GM10266 (cell line): ENCODE measurements at regions not wholly inside any gene's neighbourhood (a gene's known extent, or its start where the extent isn't known, plus 50 kb on each side); places are given as distances from the start of the nearest gene placed in this dataset.

ENCODE experiments used
- DNase-seq: peaks from one replicate; pipeline ENCODE4 v3.0.0; 2012; ENCODE audit errors: extremely low spot score
- TF ChIP-seq, protein P1 (sequence below): IDR thresholded peaks from 2 replicates; pipeline ENCODE4 v1.5.1; 2012; ENCODE audit warnings: mild to moderate bottlenecking, low read depth; ENCODE audit not compliant: control insufficient read depth, insufficient read depth; ENCODE audit errors: missing control alignments

DNA sequence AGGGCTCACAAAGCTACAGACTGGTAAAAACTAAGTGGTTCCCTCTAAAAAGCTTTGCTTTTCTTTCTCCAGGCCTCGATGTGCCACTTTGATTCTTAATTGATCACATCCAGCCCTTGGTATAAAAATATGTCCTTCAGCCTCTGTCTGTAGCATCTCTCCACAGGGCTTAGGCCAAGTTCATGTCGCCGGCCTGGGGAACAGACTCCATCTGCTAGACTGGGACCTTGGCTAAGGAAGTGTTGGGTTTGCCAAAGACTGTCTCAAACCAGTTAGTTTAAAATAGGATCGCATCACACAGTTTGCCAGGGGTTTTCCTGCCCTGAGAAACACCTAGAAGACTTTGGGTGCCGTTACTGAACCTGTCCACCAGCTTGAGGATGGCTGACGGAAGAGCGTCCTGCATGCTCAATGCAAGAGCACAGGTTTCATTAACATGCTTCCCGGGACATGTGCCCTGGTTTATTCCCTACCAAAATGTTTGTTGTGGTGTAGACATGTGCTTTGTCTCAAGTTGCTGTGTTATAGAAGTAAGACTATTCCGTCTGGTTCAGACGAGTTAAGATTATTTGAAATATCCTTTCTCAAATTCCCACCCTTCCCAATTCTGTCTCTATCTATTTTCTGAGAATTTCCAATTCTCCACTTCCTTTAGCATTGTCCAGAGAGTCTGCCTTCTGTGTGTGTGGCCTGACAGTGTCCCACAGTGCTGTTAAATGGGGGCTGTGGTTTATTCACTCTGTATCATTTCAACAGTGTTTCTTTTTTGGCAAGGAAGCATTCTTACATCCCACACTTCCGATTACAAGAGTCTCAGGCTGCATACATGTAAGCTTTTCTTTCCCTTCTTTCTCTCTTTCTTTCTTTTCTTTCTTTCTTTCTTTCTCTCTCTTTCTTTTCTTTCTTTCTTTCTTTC, 334.7 kb downstream of the INHBA start:
- no peak for DNase-seq
- TF ChIP-seq, protein P1, sequence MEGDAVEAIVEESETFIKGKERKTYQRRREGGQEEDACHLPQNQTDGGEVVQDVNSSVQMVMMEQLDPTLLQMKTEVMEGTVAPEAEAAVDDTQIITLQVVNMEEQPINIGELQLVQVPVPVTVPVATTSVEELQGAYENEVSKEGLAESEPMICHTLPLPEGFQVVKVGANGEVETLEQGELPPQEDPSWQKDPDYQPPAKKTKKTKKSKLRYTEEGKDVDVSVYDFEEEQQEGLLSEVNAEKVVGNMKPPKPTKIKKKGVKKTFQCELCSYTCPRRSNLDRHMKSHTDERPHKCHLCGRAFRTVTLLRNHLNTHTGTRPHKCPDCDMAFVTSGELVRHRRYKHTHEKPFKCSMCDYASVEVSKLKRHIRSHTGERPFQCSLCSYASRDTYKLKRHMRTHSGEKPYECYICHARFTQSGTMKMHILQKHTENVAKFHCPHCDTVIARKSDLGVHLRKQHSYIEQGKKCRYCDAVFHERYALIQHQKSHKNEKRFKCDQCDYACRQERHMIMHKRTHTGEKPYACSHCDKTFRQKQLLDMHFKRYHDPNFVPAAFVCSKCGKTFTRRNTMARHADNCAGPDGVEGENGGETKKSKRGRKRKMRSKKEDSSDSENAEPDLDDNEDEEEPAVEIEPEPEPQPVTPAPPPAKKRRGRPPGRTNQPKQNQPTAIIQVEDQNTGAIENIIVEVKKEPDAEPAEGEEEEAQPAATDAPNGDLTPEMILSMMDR: no peak

DNA sequence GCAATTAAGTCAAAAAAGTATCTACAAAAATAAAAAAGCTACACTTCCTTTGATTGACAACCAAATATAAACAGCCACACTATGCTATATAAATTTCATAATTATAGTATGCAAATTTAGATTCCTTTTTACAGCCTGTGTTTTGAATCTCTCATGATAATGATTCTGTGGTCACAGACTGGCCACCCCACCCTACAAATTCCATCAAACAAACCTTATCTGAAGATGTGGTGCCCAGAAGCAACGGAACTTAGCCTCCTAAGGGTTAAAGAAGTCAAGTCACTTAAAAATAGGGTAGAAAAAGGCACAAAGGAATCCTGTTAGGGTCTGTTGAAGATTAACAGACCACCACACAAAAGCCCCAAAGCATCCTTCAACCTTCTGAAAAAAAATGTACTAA, 351.8 kb downstream of the INHBA start:
- TF ChIP-seq, protein P1: no peak
- DNase-seq: no peak

DNA sequence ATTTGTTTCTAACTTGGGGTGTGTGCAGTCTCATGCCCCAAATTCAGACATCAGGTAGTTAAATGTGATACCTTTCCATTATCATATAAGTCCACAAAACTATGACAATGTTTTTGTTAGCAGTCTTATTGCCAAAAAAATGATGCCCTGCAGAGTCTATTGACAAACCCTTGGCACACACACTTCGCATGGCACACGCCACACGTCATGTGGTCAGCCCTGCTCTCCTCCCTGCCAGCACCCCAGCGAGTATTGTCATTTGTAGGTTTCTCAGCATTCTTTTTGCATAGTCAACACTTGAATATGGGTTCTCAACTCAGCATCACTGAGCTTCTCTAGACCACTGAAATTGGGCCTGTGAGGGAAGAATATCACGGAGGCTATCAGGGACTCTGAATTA, 356.0 kb downstream of the INHBA start:
- DNase-seq: no peak
- TF ChIP-seq, protein P1: no peak

DNA sequence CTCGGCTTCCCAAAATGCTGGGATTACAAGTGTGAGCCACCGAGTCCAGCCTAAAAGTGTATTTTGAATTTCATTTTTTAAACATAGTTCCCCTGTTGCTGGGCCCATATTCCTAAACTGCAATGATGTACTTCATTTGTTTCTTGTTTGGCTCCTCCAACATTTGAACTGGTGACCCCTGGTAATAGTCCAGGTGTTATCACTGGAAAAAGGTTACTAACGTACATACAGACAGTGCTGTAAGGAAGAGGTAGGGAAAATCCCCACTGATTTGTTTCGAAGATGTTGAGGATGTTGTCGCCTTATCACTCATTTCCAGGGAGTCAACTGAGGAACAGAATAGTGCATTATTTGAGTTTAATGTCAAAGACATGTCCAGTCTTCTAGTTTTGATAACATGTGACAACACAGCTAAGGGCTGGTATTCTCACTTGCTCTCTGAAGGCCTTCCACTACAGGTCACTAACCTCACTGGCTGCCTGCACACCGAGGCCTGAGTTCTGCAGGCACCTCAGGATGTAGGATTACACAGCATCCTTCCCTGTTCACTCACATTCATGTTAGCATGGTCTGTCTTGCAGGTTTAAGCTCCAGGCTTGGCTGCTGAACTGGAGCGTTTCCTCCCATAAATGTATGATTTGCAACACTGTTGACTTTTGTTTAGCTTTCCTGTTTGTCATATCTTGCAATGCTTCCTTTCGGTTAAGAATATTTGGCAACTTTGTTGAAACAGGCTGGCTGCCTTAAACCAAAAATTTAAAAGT, 362.8 kb downstream of the INHBA start:
- TF ChIP-seq, protein P1: no peak

DNA sequence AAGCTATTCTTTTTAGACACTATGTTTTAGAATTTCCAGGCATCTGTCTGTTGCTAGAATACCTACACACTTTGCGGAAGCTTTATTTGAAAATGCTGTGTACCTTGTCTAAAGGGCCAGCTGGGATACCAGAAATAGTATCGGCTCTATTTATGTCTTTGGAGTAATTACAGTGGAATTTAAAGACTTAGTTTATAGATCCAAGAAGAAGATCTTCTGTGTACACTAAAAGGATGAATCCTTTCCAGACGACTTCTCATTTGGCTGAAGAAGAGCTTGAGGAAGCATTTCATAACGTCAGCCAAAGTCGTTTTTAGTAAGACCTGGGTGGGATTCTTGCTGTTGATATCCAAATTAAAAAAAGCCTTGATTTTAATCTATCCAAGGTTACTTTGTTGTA, 365.9 kb downstream of the INHBA start:
- TF ChIP-seq, protein P1: no peak
- no peak for DNase-seq

More for the DNA sequence above, 362.8 kb downstream of the INHBA start:
- no peak for DNase-seq

DNA sequence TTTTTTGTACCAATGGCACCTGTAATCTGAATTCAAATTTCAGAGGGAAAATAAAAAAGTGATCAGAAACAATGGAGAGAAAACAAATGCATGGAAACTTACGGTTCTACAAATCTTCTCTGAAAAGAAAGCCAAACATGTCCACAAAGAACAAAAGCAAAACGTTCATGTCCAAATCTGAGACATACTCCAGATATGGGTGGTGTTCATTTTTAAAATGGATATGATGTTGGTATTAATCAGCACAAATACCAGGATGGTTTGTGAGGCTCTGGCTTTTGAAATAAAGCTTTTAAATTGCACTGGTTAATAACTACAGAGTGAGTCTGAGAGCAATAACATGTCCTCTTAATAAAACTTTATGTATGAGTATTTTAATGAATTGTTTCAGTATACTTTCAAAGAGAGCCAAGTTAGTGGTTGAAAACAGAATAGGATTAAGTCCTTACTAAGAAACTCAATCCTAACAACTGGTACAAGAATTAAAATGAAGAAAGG, 366.4 kb downstream of the INHBA start:
- no peak for DNase-seq
- TF ChIP-seq, protein P1: no peak
